ENCODE measurements at regions not wholly inside any gene's neighbourhood (a gene's known extent, or its start where the extent isn't known, plus 50 kb on each side); places are given as distances from the start of the nearest gene placed in this dataset.
A peak's percentile ranks its signal among the peaks of the same experiment; 100 is the strongest.

DNA sequence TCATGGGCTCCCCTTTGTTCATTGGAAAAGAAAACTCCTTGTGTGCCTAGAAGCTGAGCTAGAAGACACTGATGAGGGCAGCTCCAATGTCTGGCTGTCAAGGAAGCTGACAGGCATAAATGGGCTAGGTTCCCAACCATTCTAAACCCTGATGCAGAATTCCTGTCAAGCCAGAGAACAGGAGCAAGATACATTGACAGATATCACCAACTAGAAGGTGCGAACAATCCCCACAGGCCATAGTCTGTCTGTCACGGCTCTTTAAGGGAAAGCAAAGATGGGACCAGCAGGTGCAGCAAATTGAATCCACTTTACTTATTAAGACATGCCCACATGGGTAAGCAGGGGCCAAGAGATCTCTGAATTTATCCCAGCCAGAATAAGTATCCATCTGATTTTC, 617.9 kb upstream of the POT1 start:
- peak; percentile 17 for DNase-seq

DNA sequence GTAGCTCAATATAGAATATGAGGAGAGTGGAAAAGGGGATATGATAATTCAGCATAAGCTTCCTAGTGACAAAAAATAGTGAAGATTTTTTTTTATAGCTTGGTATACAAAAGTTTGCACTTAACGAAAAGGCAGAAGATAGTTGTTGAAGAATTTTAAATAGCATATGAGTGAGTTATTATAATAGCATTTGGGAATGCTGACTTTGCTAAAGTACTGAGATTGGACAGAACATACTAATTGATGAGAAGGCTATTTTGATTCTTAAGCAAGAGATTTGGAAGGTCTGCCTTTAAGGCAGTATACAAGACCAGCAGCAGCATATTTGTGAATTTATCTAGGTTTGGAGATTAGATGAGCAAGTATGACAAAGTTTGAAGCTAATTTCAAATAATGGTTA, 600.9 kb upstream of the POT1 start:
- no peak for DNase-seq

DNA sequence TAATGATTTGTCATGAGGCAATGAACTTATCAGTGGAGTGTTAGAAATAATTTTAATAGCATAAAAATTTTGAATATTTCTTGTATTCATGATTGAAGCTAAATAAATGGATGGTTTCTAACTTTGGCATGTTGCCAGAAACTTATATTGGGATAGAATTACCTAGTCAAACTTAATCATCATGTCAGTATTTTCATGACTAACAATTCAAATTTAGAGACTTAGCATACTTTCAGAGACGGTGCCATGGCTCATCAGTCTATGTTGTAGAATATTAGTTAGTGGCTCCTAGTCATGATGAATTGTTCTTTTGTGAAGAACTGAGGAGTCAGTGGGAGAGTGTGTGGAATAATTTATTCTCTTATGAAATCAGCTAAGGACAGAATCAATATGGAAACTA, 599.6 kb upstream of the POT1 start:
- DNase-seq: no peak

DNA sequence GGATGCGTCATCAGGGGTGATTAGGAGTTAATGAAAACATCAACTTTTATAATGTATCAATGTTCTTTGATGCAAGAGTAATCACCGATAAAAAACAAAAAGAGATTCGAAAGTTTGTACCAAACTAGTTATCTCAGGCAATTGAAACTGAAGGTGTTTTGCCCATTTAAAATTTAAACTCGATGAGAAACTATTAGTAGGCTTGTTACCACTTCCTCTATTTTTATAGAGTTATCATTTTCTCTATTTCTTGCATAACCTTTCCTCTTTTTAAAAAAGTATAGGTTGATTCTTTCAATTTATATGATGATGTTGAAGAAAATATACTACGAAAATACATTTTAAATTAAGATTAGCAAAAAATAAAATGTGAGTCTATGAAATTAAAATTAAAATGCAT, 597.3 kb upstream of the POT1 start:
- DNase-seq: no peak

DNA sequence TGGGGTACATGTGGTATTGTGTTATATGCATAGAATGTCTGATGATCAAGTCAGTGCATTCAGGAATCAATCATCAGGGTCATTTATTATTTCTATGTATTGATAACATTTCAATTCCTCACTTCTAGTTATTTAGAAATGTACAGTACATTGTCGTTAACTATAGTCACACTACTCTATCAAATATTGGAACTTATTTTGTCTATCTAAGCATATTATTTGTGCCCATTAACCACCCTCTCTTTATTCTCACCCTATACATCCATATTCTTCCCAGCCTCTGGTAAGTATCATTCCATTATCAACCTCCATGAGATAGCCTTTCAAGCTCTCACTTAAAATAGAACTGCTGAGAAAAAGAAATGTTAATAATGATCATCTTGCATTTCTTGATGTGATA, 596.5 kb upstream of the POT1 start:
- no peak for DNase-seq

DNA sequence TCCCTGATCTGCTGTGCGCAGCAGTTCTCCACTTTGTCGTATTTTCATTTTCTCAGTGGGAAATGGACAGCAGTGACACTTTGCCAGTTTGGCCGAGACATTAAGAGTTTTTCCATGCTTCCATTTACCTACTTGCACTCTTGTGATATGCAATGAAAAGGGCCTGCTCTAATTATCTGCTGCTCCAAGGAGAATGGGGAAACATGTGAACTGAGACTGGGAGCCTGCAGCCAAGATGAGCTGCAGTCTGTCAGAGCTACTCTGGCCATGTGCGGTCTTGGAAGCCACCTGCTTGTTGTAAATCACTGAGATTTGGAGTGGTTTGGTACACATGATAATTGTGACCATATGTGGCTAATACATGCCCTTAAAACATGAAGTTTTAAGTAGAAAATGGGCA, 586.6 kb upstream of the POT1 start:
- DNase-seq: no peak

DNA sequence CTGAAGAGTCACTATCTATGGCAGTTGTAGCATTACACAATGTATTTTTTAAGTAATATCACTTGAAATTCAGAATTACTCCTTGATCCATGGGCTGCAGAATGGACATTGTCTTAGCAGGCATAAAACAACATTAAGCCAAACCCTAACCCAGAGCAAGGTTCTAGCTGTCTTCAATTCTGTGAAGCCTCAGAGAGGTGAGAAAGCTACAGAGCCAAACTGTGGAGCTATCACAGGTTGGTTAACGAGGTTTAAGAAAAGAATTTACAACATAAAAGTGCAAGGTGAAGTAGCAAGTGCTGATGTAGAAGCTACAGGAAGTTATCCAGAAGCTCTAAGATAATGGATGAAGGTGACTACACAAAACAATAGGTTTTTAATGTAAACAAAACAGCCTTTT, 582.7 kb upstream of the POT1 start:
- no peak for DNase-seq

DNA sequence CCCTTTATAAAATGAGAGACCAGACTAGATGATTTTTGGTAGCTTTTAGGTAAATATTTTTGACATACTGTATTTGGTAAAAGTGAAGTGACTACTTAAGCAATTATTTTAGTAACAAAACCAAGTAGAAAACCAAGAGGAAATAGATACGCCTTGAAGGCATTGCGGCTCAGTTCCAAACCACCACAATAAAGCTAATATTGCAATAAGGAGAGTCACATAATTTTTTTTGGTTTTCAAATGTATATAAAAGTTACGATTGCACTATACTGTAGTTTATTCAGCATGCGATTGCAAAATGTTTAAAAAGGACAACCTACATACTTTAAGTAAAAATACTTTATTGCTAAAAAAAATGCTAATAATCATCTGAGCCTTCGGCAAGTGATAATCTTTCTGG, 581.7 kb upstream of the POT1 start:
- no peak for DNase-seq

DNA sequence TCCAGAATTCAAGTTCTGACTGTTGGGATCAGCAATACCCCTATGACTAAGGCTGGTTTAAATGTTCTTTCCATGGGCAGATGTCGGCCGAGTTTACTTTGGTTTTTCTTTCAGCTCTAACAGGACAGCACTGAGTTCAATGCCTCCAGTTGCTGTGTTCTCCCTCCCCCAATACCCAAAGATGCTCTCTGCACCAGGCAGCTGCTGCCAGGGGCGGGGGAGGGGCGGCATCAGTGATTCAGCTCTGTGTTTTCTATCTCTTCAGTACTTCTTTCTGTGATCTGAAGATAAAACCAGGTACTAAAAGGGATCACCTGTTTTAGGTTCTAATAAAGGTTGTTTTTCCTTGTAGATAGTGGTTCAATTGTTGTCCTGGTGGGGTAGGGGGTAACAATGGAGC, 576.7 kb upstream of the POT1 start:
- no peak for DNase-seq

DNA sequence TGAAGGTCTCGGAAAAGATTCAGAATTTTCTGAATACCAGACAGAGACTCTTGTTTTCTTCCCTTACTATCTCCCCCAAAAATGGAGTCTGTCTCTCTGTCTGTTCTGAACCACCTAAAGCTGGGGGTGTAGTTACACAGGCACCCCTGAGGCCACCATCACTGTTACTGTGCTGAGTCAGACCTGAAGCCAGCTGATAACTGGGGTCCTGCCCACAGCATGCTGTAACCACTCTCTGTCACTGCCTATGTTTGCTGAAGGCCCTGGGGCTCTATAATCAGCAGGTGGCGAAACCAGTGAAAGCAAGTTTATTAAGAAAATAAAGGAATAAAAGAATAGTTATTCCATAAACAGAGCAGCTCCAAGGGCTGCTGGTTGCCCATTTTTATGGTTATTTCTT, 575.2 kb upstream of the POT1 start:
- DNase-seq: no peak

DNA sequence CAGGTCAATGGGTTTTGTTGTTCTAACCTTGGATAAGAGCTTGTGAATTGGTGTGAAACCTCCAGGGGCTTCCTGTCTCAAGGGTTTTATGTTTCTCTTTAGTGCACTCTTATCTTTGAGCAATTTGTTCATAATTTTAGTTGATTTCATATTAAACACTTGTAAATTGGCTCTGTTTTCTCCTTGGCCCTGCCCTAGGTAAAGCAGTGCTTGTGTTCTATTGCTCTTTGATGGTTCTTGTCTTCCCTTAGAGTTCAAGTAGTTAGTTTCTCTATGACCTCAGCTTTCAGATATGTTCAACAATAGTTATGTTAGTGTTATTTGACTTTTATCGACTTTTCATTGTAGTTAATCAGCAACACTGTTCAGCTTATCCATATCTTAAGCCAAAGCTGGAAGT, 566.4 kb upstream of the POT1 start:
- no peak for DNase-seq

DNA sequence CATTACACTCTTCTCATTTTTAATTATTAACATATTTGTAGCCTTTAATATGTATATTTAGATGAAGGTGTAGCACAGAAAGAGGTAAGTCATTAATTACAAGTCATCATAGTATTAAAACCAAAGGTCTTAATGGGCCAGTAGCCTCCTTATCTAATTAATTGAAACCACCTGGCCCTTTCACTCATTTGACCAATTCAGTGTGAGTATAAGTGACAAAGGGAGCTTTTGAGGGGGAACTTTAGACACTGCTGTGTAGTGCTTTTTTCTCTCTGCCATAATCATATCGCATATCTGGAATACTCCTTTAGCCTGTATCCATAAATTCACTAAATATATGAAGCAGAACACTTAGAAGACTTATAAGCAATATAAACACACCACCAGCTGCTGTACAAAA, 562.9 kb upstream of the POT1 start:
- no peak for DNase-seq

DNA sequence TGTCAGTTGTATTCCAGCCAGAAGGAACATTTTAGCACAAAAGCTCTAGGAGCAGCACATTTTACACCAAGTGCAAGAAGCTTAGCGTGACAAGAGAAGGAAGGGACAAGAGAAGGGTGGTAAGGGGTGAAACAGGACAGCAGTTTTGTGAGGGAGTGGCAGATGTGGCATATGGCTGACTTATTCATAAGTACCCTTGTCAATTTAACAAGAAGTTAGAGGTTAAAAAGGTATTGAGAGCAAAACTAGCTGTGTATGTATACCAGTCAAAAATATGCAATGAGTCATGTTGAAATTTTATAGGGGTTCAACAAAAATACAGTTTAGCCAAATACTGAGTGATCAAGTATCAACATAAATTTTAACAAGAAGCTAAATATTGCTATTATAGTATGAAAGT, 561.5 kb upstream of the POT1 start:
- DNase-seq: no peak

DNA sequence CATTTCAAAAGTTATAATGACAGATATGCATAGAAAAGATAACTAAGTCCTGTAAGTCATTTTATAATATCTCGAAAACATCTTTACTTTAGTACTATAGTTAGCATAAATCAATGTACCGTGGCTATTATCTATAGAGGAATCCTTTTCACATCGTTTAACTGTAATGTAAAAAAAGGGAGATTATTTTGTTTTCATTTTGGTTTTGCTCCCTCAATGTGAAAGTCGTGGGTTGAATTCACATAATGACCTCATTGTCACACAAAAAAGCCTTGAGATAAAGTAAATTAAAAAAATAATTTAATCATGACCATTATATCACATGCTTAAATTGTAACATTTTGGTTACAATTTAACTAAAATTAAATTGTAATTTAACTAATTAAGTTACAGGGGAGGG, 560.5 kb upstream of the POT1 start:
- DNase-seq: no peak

DNA sequence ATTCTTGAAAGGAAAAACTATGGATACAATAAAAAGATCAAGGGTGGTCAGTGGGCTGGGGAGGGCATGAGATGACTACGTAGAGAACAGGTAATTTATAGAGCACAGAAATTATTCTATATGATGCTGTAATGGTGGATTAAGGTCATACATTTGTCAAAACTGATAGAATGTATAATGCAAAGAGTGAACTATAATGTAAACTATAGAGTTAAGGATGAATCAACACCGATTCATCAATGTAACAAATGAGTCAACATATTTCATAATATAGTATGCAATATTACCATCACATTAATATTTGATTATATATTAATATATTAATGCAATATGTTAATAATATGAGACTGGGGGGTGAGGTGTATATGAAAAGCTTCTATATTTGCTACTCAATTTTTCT, 555.6 kb upstream of the POT1 start:
- DNase-seq: no peak

DNA sequence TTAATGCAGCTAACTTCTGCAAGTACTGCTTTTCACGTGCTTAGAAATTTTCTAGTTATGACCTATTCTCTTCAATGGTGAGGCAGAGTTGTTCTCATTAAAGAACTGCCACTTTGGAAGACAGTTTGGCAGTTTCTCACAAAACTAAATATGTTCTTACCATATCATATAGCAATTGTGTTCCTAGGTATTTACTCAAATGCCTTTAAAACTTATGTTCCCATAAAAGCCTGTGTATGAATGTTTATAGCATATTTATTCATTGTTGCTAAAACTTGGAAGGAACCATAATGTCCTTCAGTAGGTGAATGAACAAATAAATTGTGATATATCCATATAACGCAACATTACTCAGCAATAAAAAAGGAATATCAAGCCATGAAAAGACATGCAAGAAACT, 555.1 kb upstream of the POT1 start:
- DNase-seq: no peak

DNA sequence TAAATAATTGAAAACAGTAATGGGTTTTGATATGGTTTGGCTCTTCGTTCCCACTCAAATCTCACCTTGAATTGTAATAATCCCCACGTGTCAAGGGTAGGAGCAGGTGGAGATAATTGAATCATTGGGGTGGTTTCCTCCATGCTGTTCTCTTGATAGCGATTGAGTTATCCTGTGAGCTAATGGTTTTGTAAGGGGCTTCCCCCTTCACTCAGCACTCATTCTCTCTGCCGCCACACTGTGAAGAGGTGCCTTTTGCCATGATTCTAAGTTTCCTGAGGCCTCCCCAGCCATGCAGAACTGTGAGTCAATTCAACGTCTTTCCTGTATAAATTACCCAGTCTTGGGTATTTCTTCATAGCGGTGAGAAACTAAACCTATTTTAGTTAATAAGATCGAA, 551.7 kb upstream of the POT1 start:
- DNase-seq: no peak

DNA sequence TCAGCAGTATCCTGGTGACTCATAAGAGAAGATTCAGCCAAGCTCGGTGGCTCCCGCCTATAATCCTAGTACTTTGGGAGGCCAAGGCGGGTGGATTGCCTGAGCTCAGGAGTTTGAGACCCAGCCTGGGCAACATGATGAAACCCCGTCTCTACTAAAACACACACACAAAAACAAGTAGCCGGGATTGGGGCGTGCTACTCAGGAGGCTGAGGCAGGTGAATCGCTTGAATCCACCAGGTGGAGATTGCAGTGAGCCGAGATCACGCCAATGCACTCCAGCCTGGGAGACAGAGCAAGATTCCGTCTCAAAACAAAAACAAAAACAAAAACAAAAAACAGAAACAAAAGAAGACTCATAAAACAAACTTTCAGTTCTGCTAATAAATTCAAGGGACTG, 551.1 kb upstream of the POT1 start:
- DNase-seq: no peak

DNA sequence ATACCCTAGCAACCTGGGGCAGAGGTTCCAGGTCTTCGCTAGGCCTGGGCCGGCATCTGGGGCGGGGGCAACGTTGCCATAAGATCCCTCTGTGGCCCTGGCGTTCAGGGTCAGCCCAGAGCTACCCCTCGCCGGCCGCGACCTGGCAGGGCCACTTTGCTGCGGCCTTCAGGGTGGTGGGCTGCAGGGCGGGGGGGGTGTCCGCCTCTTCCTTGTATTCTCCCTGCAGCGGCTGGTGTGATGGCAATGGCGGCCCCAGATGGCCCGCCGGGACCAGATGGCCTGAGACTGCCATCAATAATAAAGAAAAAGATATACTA, 539.2 kb upstream of the POT1 start:
- no peak for DNase-seq

DNA sequence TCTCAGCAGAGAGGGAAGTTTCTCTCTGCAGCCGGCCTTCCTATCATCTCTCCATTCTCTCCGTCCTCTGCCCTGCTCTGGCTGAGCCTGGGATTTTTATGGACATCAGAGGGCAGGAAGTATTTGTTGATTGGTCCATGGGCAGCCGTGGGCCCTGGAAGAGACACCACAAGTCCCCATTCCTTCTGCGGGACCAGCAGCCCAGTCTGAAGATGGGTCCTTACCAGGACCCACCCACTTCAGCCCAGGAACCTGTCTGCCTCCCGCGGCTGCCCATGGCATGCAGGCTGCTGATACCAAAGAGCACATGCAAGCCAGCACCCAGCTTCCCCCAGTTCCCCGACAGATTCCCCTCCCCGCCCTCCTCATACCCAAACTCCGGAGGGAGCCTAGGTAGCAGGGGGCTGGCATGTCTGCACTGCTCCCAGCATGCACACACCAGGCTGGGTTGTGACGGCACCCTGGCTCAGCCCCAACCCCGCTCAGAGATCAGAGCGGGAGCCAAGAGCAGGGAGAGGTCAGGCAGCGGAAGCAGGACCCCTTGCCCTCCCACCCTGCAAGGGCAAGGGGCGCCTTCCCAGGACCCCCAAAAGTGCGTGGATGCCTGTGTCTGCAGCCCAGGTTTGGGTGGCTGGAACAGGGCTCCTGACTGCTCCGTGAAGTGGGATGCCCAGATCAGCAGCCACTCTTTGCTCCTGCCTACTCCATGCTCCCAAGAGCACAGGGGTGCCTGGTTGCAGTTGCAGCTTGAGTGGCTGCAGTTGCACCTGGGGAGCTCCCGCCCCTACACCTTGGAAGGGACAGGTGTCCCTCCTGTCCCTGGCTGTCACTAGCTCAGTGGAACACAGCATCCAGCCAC, 538.6 kb upstream of the POT1 start:
- DNase-seq: no peak

DNA sequence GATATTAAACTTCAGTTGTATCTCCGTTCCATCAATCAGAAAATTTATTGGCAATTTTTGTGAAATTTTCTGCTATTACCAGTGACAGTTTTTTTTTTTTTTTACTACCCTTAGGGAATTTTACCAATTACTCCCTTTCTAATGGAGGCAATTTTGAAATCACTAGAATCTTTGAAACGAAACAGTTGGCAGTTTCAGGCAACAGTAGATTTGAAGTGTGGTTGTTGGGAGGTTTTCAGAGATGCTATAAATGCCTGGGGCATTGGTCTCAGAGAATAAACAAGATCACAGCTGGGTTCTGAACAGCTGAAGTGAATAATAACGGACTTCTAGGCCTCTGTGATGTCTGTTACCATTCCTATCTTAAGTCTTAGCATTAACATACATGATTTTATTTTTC, 535.9 kb upstream of the POT1 start:
- DNase-seq: no peak

DNA sequence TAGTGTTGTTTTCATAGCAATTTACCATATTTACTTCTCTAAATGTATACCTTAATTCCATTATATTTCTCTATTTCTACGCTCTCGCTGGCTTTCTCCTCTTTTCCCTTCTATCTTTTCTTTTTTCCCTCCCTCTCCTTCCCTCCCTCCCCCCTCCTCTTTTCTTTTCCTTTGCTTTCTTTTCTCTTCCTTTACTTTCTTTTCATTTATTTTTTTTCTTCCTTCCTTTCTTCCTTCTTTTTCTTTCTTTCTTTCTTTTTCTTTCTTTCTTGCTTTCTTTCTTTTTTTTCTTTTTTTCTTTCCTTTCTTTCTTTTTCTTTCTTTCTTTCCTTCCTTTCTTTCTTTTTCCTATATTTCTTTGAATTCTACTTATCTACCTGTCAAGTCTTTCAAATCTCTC, 533.0 kb upstream of the POT1 start:
- DNase-seq: no peak

DNA sequence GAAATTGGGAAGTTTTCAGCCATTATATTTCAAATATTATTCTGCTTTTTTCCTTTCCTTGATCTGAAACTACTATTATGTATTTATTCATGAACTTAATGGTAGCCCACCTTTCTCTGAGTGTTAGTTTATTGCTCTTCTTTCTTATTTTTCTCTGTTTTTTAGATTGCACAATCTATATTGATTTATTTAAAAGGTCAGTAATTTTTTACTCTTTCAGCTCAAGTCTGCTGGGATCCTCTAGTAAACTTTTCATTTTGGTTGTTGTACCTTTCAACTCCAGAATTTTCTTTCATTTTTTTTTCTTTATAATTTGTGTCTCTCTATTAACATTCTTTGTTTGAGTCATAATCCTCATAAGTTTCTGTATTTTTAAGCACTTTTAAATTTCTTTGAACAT, 529.4 kb upstream of the POT1 start:
- no peak for DNase-seq

DNA sequence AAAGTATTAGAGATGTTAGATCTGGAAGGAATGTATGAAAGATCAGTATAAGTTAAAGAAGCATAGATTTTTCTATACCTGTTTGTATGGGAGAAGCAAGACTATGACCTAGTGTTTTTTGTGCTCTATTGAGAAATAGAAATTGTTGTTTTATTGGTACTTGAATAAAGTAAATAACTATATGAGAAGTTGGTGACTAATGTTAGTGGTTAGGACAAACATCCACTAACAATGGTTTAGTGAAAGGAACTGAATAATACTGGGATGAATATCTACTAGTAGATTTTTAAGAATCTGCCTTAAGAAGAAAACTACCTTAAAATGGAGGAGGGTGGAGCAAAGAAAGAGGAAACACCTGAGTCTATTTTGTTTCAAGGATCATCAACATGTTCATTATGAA, 521.1 kb upstream of the POT1 start:
- no peak for DNase-seq

DNA sequence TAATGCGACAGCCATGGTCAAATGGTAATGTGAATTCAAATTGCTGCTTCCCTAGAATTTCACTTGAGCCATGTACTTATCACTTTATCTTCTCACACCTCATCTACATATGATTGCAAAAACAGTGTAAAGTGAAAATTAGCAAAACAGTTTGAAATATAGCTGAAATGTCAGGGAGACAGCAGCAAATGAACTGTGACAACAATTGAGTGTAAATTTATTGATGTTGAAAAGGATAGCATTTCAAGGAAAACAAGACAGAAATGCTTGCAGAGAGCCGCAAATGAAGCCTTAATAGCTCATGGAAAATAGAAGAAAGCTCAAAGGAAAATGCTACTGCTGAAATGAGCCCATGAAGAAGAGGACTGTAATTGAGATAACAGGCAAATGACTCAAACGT, 516.2 kb upstream of the POT1 start:
- no peak for DNase-seq

DNA sequence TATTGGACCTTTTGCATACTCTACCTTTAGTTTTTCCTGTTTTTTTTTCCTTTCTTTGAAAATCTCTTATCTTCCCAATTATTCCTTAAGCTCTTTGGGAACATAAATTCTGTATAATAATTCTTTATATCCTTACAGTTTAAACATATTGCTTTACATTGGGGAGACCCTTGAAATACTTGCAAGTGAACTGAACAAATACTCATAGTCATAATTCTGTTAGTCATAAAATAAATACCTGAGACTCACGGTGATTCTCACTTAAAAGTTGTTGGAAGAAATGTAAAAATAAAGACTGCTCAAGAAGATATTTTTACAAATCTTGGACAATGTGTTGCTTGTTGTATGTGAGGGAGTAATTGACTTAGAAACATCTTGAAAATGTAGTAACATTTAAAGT, 515.2 kb upstream of the POT1 start:
- DNase-seq: no peak

Data from retina (tissue), 1 donor.